H9 (cell line): ENCODE measurements at regions not wholly inside any gene's neighbourhood (a gene's known extent, or its start where the extent isn't known, plus 50 kb on each side); places are given as distances from the start of the nearest gene placed in this dataset.

Source experiments
- DNase-seq: peaks from one replicate; pipeline ENCODE4 v3.0.0-alpha.2; 2017
- H2AFZ ChIP-seq: one replicate; pipeline ENCODE4 v1.6.1; 2013; ENCODE audit warnings: mild to moderate bottlenecking, low read length, control low read depth, moderate library complexity
- H2AK5ac ChIP-seq: 2 replicates; pipeline ENCODE4 v1.6.1; 2013; ENCODE audit warnings: low read length, control low read depth, mixed read lengths; ENCODE audit not compliant: insufficient read length
- H2BK120ac ChIP-seq: one replicate; pipeline ENCODE4 v1.6.1; 2013; ENCODE audit warnings: low read depth, mild to moderate bottlenecking, low read length, control low read depth, inconsistent platforms; ENCODE audit not compliant: poor library complexity, severe bottlenecking
- H2BK12ac ChIP-seq: 2 replicates; pipeline ENCODE4 v1.6.1; 2013; ENCODE audit warnings: low read length, control low read depth, mixed read lengths, low read depth; ENCODE audit not compliant: insufficient read length
- H2BK15ac ChIP-seq: 2 replicates; pipeline ENCODE4 v1.6.1; 2013; ENCODE audit warnings: low read depth, low read length, control low read depth
- H2BK20ac ChIP-seq: one replicate; pipeline ENCODE4 v1.6.1; 2013; ENCODE audit warnings: low read depth, mild to moderate bottlenecking, low read length, control low read depth, inconsistent platforms; ENCODE audit not compliant: poor library complexity, severe bottlenecking
- H2BK5ac ChIP-seq: 2 replicates; pipeline ENCODE4 v1.6.1; 2013; ENCODE audit warnings: low read length, control low read depth, mixed read lengths; ENCODE audit not compliant: insufficient read length
- H3K14ac ChIP-seq: 2 replicates; pipeline ENCODE4 v1.6.1; 2013; ENCODE audit warnings: low read length, control low read depth; ENCODE audit not compliant: insufficient read depth
- H3K18ac ChIP-seq: 2 replicates; pipeline ENCODE4 v1.6.1; 2013; ENCODE audit warnings: low read depth, mild to moderate bottlenecking, mixed read lengths, low read length, control low read depth; ENCODE audit not compliant: insufficient read length
- H3K23ac ChIP-seq: 2 replicates; pipeline ENCODE4 v1.6.1; 2013; ENCODE audit warnings: low read length, control low read depth, mixed read lengths, low read depth; ENCODE audit not compliant: insufficient read length
- H3K23me2 ChIP-seq: 2 replicates; pipeline ENCODE4 v1.6.1; 2013; ENCODE audit warnings: low read depth, mild to moderate bottlenecking, mixed read lengths, low read length, control low read depth; ENCODE audit not compliant: insufficient read length, poor library complexity, severe bottlenecking
- H3K27ac ChIP-seq: 2 replicates; pipeline ENCODE4 v1.5.1; 2013; ENCODE audit warnings: low read length, control low read depth, mixed read lengths, low read depth; ENCODE audit not compliant: insufficient read length
- H3K27me3 ChIP-seq: 2 replicates; pipeline ENCODE4 v1.6.1; 2013; ENCODE audit warnings: low read length, control low read depth, inconsistent platforms; ENCODE audit not compliant: insufficient read depth
- H3K4ac ChIP-seq: 2 replicates; pipeline ENCODE4 v1.6.1; 2013; ENCODE audit warnings: low read depth, mild to moderate bottlenecking, control low read depth, inconsistent platforms, low read length, moderate library complexity
- H3K4me1 ChIP-seq: 2 replicates; pipeline ENCODE4 v1.6.1; 2013; ENCODE audit warnings: low read length, control low read depth, inconsistent platforms; ENCODE audit not compliant: insufficient read depth
- H3K4me2 ChIP-seq: 2 replicates; pipeline ENCODE4 v1.6.1; 2013; ENCODE audit warnings: low read length, control low read depth, mixed read lengths; ENCODE audit not compliant: insufficient read length, insufficient read depth
- H3K56ac ChIP-seq: 2 replicates; pipeline ENCODE4 v1.6.1; 2013; ENCODE audit warnings: low read depth, mild to moderate bottlenecking, mixed read lengths, low read length, control low read depth; ENCODE audit not compliant: insufficient read length
- H3K79me1 ChIP-seq: 2 replicates; pipeline ENCODE4 v1.6.1; 2013; ENCODE audit warnings: low read depth, mild to moderate bottlenecking, moderate library complexity, low read length, control low read depth, inconsistent platforms; ENCODE audit not compliant: insufficient read depth, poor library complexity, severe bottlenecking
- H3K79me2 ChIP-seq: 2 replicates; pipeline ENCODE4 v1.6.1; 2013; ENCODE audit warnings: low read length, control low read depth, inconsistent platforms; ENCODE audit not compliant: insufficient read depth
- H3K9ac ChIP-seq: 2 replicates; pipeline ENCODE4 v1.6.1; 2013; ENCODE audit warnings: low read length, control low read depth, mixed read lengths; ENCODE audit not compliant: insufficient read length; ENCODE audit errors: extremely low read depth
- H3K9me3 ChIP-seq: one replicate; pipeline ENCODE4 v1.6.1; 2013; ENCODE audit warnings: low read depth, low read length, inconsistent platforms; ENCODE audit not compliant: control insufficient read depth
- H3T11ph ChIP-seq: one replicate; pipeline ENCODE4 v1.6.1; 2013; ENCODE audit warnings: mild to moderate bottlenecking, low read length, control low read depth, inconsistent platforms
- H4K20me1 ChIP-seq: one replicate; pipeline ENCODE4 v1.6.1; 2013; ENCODE audit not compliant: control insufficient read depth, insufficient read length, insufficient read depth
- H4K5ac ChIP-seq: 2 replicates; pipeline ENCODE4 v1.6.1; 2013; ENCODE audit warnings: low read depth, mild to moderate bottlenecking, mixed read lengths, low read length, control low read depth; ENCODE audit not compliant: insufficient read length
- H4K8ac ChIP-seq: replicated peaks from 2 replicates; pipeline ENCODE4 v1.6.1; 2013; ENCODE audit warnings: low read length, control low read depth, mixed read lengths, low read depth; ENCODE audit not compliant: insufficient read length
- H4K91ac ChIP-seq: 2 replicates; pipeline ENCODE4 v1.6.1; 2013; ENCODE audit warnings: low read depth, mild to moderate bottlenecking, moderate library complexity, mixed read lengths, low read length, control low read depth; ENCODE audit not compliant: insufficient read length
- H3K27ac Mint-ChIP-seq, 3 experiments: 2 replicates in 2 of 3; 3 replicates in 1 of 3; pipeline ENCODE4 v1.8.0; 2020 to 2021; ENCODE audit warnings: mixed read lengths in 3 of 3, mild to moderate bottlenecking in 1 of 3, moderate library complexity in 1 of 3
- H3K27me3 Mint-ChIP-seq: 2 replicates; pipeline ENCODE4 v1.8.0; 2021; ENCODE audit warnings: low read depth, mild to moderate bottlenecking, moderate library complexity, mixed read lengths
- H3K36me3 Mint-ChIP-seq, 3 experiments: 2 replicates in 2 of 3; 3 replicates in 1 of 3; pipeline ENCODE4 v1.8.0; 2020 to 2021; ENCODE audit warnings: low read depth in 3 of 3, mixed read lengths in 3 of 3; ENCODE audit not compliant: insufficient read depth in 1 of 3
- H3K4me1 Mint-ChIP-seq, 2 experiments: 2 replicates each; pipeline ENCODE4 v1.8.0; 2020; ENCODE audit warnings: mixed read lengths in 2 of 2
- H3K4me3 Mint-ChIP-seq, 2 experiments: 2 replicates in 1 of 2; 3 replicates in 1 of 2; pipeline ENCODE4 v1.8.0; 2020 to 2021; ENCODE audit warnings: mild to moderate bottlenecking in 2 of 2, mixed read lengths in 2 of 2, moderate library complexity in 1 of 2
- H3K9me3 Mint-ChIP-seq, 2 experiments: 2 replicates in 1 of 2; 3 replicates in 1 of 2; pipeline ENCODE4 v1.8.0; 2020; ENCODE audit warnings: mild to moderate bottlenecking in 2 of 2, mixed read lengths in 2 of 2, moderate library complexity in 1 of 2
- CTCF ChIP-seq: fragments of 200-600 bp; sonication (generic); conservative IDR thresholded peaks from 3 replicates; pipeline ENCODE4 v1.8.0; 2021; ENCODE audit warnings: antibody characterized with exemption, mild to moderate bottlenecking
- WGBS: extraction: QIAGEN DNeasy Blood & Tissue Kit; methylation state at CpG from one replicate; pipeline ENCODE4 v1.1.7; 2013; ENCODE audit warnings: missing lambda C conversion rate, low lambda C conversion rate, mixed read lengths; ENCODE audit not compliant: insufficient read length; ENCODE audit errors: extremely low coverage; 5-methylcytosine and 5-hydroxymethylcytosine counted together

DNA sequence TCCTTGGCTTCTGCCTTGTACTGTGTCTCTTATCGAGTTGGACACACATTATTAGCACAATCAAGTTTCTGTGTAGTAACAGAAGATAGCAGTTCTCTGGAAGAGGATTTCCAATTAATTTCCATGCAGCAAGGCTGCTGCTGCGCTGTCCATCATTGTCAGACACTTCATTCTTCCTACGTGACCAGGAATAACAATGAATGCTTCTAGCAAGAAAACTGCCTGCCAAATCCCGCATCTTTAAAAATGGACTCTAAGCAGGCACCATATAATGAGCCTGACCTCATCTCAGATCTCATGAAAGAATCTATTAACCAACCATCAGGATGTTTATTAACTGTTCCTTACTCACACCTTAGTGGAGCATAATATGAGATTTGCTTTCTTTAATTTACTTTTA, 1067.7 kb upstream of the FAM98A start:
- no peaks in the 10 kb centered on the region for H4K20me1 ChIP-seq
- no peaks in the 10 kb centered on the region for H3K79me1 ChIP-seq
- Mint-ChIP-seq H3K4me3 (no peak overlapping the region), H3K36me3 (no peaks in the 10 kb centered on the region), H3K27me3 (no peaks in the 10 kb centered on the region), H3K9me3 (no peaks in the 10 kb centered on the region), H3K4me1 (peaks cover 3 to 7% of the 10 kb centered on the region in 2 experiments; a peak in 3 of 4 replicates), H3K27ac (no peak overlapping the region)
- no peak overlapping the region for H3K9ac ChIP-seq
- no peak overlapping the region for H3K23ac ChIP-seq
- H3K18ac ChIP-seq, result no peak overlapping the region
- DNase-seq, result no peak
- H2BK20ac ChIP-seq, result no peak overlapping the region
- no peaks in the 10 kb centered on the region for H3K23me2 ChIP-seq
- H4K91ac ChIP-seq, result no peak overlapping the region
- H4K5ac ChIP-seq, result no peak overlapping the region
- H2BK5ac ChIP-seq, result no peak overlapping the region
- H3K9me3 ChIP-seq, result no peaks in the 10 kb centered on the region
- H3T11ph ChIP-seq, result no peak overlapping the region
- no peak overlapping the region for H3K14ac ChIP-seq
- WGBS, result no CpG with 5 or more reads among the region's 4 CpGs
- no peak overlapping the region for H3K4me2 ChIP-seq
- TF ChIP-seq CTCF, result no peak
- H2AK5ac ChIP-seq, result no peak overlapping the region
- no peak overlapping the region for H2BK120ac ChIP-seq
- H3K79me2 ChIP-seq, result no peaks in the 10 kb centered on the region
- no peaks in the 10 kb centered on the region for H3K4me1 ChIP-seq
- no peak overlapping the region for H2BK12ac ChIP-seq
- H2AFZ ChIP-seq, result no peak overlapping the region
- H3K27ac ChIP-seq, result no peak overlapping the region
- H3K56ac ChIP-seq, result no peak overlapping the region
- H3K27me3 ChIP-seq, result no peaks in the 10 kb centered on the region
- no peak overlapping the region for H3K4ac ChIP-seq
- H4K8ac ChIP-seq, result no peak overlapping the region
- H2BK15ac ChIP-seq, result no peak overlapping the region
